ENCODE measurements at regions not wholly inside any gene's neighbourhood (a gene's known extent, or its start where the extent isn't known, plus 50 kb on each side); places are given as distances from the start of the nearest gene placed in this dataset.

DNA sequence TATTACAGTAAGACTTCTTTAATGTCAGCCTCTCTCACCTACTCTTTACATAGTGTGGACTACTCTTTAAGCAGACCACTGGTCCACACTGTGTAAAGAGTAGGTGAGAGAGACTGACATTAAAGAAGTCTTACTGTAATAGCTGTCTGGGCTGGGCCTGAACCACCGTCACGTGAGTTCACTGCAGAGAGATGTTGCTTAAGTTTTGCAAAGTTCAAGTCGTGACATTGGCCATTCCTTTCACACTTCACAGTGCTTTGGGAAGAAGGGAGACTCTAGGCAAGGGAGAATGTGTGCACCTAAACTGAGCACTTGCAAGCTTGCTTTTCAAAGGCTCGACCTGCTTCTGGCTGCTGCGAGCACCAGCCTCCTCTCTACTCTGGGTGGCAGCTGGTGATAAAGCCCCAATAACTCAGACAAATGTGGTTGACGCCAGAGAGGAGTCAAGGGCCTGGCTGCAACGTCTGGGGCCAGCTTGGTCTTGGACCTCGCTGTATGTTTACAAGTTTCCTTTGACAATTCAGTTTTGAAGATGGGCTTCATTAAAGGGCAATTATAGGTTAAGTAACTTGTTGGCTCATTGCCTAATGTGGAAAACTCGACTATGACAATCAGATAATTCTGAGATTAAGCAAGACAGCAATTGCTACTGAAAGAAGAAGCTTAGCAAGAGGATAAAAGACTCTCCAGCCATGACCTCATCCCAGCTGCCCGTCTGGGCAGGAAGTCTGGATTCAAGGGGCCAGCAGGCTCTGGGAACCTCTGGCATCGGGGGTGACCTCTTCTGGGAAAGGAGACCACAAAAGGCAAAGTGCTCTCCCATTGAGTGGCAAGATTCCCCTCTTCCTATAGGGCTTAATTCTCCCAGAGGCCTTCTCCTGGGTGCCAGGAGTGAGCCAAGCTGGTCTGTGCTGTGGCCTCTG lies 242.1 kb upstream of the TLE3 start:
- intact Hi-C loops (cut with DNase I), result no loop called here
- DNase-seq, result no peak
- H3K9me3 ChIP-seq, result no peaks in the 10 kb centered on the region
- no peaks in the 10 kb centered on the region for H3K36me3 ChIP-seq
- H3K4me3 ChIP-seq, result no peak overlapping the region
- H3K27ac ChIP-seq, result no peak overlapping the region
- no peaks in the 10 kb centered on the region for H3K4me1 ChIP-seq (ENCODE audit: insufficient read depth)
- 78 to 79% (median 79%) methylated on average over 11 of the region's 11 CpGs for WGBS, 3 donors
- no peaks in the 10 kb centered on the region for H3K27me3 ChIP-seq
- TF ChIP-seq POLR2A (IDR thresholded peaks at IDR 0.05) (no peak), EP300 (IDR thresholded peaks at IDR 0.05) (no peak), CTCF (IDR thresholded peaks at IDR 0.05) (no peak)

- Histone ChIP-seq H3K4me3 (no peak overlapping the region), H3K9me3 (no peaks in the 10 kb centered on the region), H3K27me3 (no peaks in the 10 kb centered on the region), H3K36me3 (no peaks in the 10 kb centered on the region), H3K27ac (no peak overlapping the region), H3K4me1 (ENCODE audit: insufficient read depth) (no peaks in the 10 kb centered on the region)
- 86 to 90% (median 87%) methylated on average over 18 of the region's 18 CpGs for WGBS, 3 donors
- TF ChIP-seq EP300 (IDR thresholded peaks at IDR 0.05), result no peak
- no peak for TF ChIP-seq CTCF (IDR thresholded peaks at IDR 0.05)
- TF ChIP-seq POLR2A (IDR thresholded peaks at IDR 0.05), result no peak
- intact Hi-C loops (cut with DNase I), result no loop called here
- no peak for DNase-seq
These were observed 239.8 kb upstream of the TLE3 start for GRCh38 chr15:70337277-70338186.

GRCh38 chr15:70336425-70337009 lies 238.8 kb upstream of the TLE3 start:
- intact Hi-C loops (cut with DNase I), result no loop called here
- H3K27ac ChIP-seq, result no peak overlapping the region
- DNase-seq, result no peak

More at GRCh38 chr15:70336425-70337009, 238.8 kb upstream of the TLE3 start:
- no peak overlapping the region for H3K4me3 ChIP-seq
- WGBS, 3 donors, result 85 to 93% (median 86%) methylated on average over 6 of the region's 6 CpGs
- H3K27me3 ChIP-seq, result no peaks in the 10 kb centered on the region
- no peaks in the 10 kb centered on the region for H3K9me3 ChIP-seq
- no peak for TF ChIP-seq CTCF (IDR thresholded peaks at IDR 0.05)
- TF ChIP-seq POLR2A (IDR thresholded peaks at IDR 0.05), result no peak
- TF ChIP-seq EP300 (IDR thresholded peaks at IDR 0.05), result no peak
- no peaks in the 10 kb centered on the region for H3K36me3 ChIP-seq
- no peaks in the 10 kb centered on the region for H3K4me1 ChIP-seq (ENCODE audit: insufficient read depth)
